Urothelium cell line (cell line): ENCODE measurements at regions not wholly inside any gene's neighbourhood (a gene's known extent, or its start where the extent isn't known, plus 50 kb on each side); places are given as distances from the start of the nearest gene placed in this dataset.

Source experiments
- DNase-seq: peaks from one replicate; pipeline ENCODE4 v3.0.0; 2011; ENCODE audit warnings: low spot score, mixed read lengths
- FAIRE-seq: peaks from 2 replicates; lab custom pipeline; 2011; peaks lifted over from hg19 to GRCh38; lab: Jason Lieb, UNC

DNA sequence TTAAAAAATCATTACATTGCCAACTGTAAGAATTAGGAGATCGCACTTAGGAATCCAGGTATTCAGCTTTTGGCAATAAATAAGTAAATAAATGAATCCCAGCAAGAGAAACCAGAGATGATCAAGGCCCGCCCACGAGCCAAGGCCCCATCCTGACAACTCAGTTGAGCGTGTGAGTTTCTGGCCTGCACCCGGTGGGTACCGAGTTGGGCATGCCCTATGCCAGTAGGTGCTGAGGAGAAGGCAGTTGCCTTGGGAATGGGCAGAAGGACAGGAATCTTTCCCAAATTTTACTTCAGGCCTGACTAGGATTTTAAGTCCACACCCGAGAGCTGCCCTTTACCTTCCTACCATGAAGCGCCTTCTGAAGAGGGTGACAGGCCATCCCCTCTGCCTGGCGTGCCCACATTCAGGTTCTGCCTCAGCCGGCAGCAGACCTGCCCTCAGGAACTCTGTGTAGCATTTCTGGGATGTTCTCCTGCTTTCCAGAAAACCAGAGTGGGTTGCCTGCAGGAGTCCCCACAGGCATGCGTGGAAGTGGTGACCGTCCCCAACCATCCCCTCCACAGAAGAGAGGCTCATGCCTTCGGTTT is 99.3 kb upstream of the ALDH1A3 start:
- no peak for DNase-seq
- no peak for FAIRE-seq

DNA sequence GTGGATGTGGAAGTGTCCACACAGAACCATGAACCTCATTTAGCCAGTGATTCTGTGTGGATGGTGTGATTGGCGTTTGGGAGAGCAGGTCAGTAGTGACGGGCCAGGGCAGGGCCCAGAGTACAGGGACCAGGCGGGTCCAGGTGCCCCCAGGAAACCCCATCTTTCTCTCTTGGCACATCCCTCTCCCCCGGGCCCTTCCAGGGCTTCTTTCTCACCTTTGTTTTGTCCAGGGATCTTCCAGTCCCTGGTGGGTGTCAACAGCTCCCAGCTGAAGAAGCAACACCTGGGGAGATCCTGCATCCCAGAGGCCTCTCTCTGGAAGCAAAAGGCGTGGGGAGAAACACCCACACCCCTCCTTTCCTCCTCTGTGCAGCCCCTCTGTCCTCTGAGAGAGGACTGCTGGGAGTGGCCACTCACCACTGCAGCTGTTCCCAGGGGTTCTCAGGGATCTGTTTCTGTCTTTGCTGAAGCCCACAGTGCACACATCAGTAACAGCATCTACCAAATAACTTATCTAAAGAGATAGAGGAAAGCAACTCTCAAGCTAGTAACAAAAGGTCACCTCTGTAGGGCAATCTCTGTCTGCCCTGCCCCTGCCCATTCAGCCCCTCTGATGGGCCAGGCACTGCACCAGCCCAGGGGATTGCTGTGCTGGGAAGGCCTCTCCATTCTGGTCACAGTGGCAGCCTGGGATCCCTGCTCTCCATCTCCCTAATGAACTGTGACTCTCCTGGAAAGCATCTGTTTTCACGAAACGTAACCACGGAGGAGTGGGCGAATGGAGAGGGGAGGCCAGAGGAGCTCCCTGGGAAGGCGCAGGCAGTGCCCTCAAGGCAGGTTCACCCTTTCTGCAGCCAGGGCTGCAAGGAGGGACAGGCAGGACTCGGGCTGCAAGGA is 98.3 kb upstream of the ALDH1A3 start:
- DNase-seq (no peak), FAIRE-seq (no peak)

DNA sequence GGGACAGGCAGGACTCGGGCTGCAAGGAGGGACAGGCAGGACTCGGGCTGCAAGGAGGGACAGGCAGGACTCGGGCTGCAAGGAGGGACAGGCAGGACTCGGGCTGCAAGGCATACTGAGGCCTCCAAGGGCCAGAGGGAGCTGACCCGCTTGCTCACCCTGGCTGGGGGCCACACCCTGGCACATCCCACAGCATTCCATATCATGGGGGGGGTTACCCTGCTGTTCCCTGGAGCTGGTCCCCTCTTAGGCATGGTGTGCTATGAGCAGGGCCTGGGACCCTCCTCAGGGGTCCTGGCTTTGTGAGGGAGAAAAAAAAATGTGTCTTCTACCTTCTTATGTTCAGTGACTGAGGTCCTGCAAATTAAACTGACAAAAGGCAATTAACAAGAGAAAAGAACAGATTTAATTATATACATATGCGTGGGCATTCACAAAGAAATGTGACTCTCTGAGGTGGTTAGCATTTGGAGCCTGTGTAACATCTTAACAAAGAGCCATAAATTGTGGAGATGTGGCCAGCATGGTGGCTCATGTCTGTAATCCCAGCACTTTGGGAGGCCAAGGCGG is 97.6 kb upstream of the ALDH1A3 start:
- FAIRE-seq: no peak
- no peak for DNase-seq

DNA sequence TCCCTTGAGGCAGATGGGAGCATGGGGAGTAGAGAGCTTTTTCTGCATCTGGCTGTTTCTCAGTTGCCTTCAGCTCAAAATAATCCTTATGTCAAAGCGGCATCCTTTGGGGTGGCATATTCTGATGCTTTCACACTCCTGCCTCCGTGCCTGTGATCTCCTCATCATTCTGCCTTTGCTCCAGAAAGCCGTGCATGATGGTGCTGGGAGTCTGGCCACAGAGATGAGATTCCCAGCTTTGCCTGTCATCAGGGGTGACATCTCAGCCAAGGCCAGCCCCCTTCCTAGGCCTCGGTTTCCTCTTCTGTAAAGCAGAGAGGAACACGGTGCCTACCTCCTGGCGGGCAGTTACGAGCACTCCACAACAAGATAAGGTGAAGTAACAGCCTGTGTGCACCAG is 96.3 kb upstream of the ALDH1A3 start:
- no peak for DNase-seq

DNA sequence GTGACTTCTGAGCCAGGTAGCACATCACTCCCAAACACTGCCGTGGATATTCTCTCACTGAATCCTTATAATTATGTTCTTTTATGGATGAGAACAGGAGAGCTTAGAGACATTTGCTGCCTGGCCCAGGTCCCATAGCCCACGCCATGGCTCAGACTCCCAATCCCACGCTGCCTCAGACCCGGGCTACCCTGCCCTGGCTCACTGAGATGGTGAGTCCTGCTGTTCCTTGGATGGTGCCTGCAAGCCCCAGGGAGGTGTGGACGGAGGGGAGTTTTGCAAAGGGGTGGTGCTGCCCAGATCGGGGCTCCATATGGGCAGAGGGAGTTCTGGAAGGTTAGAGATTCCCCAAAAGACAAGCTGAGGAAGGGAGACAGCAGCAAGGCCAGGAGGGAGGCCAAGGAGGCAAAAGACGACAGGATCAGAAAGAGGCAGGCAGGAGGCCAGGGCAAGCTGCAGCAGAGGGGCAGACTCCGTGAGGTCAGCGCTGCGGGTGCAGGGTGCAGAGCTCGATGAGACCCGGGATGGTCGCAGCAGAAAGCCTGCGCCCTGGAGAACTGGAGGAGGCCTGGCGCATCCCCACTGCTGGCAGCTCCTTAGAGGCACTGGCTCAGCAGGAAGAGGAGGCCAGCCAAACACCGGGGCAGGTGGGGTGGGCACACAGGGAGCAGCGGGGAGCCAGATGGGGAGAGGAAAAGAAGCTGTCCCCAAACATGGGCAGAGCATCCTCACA is 95.7 kb upstream of the ALDH1A3 start:
- no peak for FAIRE-seq

More for the DNA sequence above, 96.3 kb upstream of the ALDH1A3 start:
- no peak for FAIRE-seq

DNA sequence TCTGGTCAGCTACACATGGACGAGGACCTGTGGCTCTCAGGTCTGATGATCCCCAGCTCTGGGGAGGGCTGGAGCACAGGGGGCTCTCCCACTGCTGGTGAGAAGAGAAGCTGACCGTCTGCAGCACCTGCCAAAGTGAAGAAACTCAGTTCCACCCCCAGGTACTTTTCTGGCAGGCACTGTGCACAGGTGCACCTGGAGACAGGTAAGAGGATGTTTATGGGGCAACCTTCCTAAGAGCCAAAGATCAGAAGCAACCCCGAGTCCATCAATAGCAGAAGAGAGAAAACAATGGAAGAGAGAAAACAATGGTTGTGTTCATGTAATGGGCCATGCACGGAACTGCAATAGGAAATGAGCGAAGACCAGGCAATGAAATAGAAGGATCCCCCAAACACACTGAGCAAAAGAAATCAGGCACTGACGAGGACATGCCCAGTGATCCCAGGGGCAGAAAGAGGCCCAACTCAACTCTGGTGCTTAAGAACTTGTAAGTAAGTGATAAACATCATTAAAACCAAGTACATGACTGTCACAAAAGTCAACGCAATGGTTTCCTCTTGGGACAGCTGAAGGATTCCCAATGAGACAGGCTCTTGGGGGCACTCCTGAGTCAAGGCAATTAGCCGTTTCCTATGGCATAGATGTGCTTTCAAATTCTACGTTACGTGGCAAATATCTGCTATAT is 95.0 kb upstream of the ALDH1A3 start:
- DNase-seq: no peak
- no peak for FAIRE-seq

More for the DNA sequence above, 95.7 kb upstream of the ALDH1A3 start:
- DNase-seq: no peak

DNA sequence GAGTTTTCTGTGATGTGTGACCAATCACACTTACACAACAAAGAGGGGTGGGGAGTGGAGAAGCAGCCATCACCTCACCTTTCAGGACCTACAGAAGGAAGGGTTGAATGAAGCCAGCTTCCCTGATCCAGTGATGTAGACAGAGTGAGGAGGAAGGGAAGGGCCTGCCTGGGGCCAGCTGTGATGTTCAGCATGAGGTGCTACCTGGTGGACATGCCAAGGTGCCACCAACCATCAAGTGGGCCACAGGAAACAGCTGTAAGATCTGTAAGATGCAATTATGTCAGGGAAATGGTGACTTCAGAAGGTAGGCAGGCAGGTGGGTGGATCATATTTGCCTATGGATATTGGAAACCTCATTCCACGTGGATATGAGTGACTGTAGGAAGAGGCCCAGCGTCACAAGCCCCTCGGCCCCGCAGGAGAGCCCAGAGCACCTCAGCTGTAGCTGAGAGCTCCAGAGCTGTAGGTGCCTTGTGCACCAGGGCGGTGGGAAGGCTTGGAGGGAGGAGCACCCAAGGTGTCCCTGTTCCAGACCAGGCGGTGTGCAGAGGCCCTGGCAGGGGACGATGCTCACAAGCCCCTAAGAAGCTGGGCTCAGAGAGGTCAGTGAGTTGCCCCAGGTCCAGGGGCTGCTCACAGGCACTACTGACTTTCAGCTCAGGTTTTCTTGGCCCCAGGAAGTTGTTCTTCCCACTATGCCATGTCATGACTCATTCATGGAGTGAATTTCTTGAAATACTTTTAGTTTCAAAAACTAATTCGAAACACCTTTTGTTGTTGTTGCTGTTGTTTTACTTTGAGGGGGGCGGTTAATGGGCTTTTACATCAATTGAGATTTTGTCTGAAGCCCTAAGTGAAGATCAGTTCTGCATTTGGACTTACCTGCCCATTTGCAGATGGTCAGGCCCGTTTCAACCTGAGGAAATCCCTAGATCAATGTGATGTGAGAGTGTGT is 94.2 kb upstream of the ALDH1A3 start:
- DNase-seq: no peak
- no peak for FAIRE-seq

DNA sequence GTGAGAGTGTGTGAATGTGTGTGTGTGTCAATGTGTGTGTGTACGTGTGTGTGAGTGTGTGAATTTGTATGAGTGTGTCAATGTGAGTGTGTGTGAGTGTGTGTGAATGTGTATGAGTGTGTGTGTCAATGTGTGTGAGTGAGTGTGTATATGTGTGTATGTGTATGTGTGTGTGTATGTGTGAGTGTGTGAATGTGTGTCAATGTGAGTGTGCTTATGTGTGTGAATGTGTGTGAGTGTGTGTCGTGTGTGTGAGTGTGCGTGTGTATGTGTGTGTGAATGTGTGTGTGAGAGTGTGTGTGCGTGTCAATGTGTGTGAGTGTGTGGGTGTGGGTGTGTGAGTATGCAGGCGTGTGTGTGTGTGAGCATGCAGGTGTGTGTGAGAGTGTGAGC is 93.5 kb upstream of the ALDH1A3 start:
- peak; percentile 100 for FAIRE-seq

DNA sequence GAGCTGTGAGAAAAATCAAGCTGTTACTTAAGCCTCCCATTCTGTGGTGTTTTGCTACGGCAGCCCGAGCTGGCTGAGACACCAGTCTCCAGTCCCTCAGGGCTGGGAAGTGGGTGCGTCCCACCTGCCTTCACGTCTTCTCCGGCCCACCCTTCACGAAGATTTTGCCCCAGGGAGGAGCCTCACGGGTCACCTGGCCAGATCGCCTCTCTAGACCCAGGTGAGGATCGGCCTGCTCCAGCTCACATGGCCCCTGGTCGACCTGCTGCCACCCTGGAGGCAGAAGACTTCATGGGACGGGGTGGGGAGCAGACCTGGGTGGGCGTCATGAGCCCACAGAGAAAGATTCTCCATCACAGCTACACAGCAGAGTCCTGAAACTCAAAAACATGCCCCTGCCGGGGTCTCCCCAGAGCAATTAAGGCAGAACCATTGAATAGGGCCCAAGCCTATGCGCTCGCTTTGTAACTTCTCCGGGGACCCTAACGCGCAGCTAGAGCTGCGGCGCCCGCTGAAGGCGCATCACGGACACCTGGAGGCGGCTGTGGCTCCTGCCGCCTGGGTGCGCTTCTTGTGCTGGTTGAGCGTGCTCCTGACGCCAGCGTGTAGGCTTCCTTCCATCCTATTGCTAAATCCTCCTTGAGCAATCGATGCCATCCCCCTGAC is 92.6 kb upstream of the ALDH1A3 start:
- DNase-seq (no peak), FAIRE-seq (no peak)

More for the DNA sequence above, 93.5 kb upstream of the ALDH1A3 start:
- no peak for DNase-seq

DNA sequence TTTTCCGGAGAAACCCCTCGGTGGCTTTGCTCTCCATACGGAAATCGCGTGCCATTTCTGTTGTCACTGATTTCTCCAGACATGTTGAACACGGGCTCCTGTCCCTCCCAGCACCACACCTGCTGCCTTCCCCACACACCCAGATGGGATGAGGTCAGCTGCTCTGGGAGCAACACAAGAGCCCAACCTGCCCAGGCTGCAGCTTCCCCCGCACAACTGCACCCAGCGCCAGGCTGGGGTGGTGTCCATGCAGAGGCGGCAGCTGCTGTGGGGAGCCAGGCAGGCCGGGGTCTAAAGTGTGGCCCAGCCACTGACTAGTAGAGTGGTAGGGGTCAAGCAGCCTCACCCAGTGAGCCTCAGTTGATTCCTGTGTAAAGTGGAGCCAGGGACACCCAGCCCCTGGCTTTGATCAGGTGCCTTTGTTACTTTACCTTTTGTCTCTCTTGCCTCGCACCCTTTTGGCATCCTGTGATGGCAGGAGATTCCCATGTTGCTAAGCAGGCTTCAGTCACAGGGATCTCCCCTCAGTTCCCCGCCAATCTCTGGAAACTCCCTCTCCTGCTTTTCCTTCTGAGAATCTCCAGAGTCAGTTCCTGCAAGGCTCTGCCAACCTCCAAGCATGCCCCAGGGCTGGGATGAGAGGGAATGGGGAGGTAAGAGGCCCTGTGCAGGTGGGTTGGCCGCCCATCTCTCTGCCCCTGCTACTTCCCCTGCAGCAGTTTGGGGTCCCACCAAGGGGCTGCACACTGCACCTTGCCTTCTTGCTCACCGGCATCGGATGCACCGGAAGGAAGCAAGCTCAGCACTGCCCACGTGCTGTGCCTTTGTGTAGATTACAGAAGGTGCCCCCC is 91.8 kb upstream of the ALDH1A3 start:
- DNase-seq (no peak), FAIRE-seq (no peak)

DNA sequence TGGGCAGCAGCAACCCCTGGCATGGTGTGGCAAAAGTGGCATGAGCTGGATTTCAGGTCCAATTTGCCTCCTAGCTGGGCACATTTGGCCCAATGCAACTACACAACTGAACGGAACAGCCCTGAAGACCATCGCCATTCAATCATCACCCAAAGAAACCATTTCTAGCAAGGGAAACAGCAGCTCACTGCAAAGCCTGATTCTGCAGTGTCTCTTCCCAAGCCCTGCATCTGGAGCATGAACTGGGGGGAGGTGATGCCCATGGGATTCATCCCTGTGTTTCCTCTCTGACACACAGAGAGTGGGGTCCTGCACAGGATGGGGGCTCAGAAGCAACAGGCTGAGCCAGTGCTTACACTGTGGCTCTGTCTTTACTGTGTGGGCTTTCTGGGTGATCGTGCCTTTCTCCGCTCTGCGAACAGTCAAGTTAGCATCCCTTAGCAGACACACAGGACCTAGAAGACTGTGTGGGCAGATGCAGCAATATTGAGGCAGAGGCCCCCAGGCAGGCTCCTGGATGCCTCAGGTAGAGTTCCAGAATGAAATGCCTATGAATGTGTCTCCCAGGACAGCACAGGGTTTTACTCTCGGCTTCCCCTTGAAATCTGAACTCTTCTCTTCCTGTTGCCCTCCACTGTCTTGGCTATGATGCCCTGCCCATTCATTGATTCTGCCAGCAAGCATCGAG is 91.1 kb upstream of the ALDH1A3 start:
- FAIRE-seq (peak; percentile 55), DNase-seq (no peak)

DNA sequence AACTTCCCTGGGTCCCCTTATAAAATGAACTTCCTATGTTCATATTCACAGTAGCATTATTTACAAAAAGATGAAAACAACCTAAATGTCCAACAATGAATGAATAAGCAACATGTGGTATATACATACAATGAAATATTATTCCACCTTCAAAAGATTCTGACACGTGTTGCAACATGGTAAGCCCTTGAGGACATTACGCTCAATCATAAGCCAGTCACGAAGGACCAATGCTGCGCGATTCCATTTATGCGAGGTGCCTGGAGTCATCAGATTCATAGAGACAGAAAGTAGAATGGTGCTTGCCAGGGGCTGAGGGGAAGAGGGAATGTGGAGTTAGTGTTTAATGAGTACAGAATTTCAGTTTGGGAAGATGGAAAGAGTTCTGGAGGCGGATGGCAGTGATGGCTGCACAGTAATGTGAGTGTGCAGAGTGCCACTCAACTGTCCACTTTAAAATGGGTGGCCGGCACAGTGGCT is 88.8 kb upstream of the ALDH1A3 start:
- DNase-seq: no peak
- no peak for FAIRE-seq

DNA sequence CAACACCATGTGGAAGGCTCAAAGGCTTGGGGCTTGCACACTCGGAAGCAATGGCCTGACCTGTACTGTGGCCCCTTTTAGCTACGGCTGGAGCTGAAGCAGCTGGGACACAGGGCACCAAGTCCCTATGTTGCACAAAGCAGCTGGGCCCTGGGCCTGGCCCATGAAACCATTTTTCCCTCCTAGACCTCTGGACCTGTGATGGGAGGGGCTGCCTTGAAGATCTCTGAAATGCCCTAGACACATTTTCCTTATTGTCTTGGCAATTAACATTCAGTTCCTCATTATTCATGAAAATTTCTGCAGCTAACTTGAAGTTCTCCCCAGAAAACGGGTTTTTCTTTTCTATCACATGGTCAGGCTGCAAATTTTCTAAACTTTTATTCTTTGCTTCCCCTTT is 85.6 kb upstream of the ALDH1A3 start:
- DNase-seq (no peak), FAIRE-seq (no peak)

DNA sequence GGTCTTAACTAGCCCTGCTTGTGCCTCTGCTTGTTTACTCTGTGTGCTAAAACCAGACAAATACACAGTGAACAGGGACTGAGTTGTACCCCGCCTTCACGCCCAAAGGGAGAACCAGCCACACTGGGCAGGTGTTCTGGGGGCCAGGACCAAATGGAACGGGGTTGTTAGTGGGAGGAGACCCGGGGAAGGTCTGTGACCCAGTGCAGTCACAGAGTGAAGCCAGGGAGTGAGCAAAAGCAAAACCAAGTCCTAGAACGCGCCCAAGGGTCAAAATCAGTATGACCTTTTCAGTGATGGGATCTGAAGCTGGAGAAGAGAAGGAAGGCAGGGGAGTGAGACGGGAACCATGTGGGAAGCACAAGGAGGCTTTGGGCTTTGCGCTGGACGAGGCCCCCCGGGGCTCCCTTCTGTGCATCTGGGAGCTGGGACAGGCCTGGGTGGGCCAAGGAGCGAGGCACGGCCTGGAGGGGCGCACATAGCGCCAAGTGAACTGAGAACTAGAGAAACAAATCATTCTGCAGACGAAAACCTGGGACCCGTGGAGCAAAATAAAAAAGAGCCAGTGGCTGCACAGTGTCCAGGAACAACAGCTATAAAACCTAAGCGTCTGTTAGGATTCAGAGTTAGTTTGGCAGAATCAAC is 78.3 kb upstream of the ALDH1A3 start:
- FAIRE-seq: no peak
- DNase-seq: no peak

DNA sequence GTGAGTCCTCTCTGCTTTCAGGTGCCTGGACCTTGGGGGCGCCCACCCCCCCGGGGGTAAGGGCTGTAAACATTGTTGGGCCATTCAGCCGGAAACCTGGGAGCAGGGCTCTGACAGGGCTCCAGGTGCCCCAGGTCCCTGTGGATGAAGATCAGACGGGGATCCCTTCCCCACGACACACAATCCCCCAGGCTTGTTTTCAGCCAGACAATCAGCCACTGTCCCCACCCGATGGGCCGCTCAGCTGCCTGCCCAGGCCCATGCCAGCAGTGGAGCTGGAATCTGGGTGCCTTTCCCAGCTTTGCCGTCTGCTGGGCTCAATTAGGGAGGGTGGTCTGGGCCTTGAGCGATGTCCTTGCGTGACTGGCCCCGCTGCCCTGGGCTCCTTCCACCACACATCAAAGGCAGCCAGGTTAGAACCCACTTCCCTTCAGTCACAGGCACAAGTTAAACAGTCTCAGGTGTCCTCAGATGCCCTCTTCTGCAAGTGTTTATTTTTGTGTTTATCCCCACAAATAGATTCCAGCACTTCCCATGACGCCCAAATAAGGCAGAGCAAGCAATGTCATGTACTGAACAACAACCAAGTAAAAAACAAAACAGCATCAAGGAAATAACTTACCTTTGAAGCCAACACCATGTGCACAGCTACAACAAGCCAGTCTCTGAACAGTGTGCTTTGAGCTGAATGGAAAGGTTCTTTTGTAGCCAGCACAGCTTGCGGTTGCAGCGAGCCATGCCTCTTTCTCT is 77.0 kb upstream of the ALDH1A3 start:
- FAIRE-seq: no peak
- no peak for DNase-seq

DNA sequence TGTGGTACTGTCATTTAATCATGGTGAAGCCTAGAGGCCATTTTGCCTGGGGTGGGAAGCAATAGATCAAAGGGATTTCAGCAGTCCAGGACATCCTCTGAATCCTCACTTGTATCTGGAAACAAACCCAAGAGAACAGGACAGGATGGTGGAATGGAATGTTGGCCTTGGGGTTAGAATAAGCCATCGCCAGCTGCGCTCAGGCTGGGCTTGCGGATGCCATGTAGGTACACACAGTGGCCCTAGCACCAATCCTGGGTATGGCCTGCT is 76.5 kb upstream of the ALDH1A3 start:
- no peak for FAIRE-seq
- DNase-seq: no peak

DNA sequence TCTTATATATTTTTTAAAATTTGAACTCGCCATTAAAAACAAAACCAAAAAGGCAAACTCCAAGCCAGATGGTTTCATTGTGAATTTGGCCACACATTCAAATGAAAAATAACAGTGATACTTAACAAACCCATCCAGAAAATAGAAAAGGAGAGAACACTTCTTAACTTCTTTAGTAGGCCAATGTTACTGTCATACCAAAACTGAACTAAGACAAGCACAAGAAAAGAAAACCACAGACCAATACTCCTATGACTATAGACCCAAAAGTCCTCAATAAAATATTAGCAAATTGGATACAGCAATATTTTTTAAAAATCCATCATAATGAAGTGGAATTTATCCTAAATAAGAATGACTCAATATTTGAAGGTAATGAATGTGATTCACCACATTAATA is 73.5 kb upstream of the ALDH1A3 start:
- FAIRE-seq (no peak), DNase-seq (no peak)
